Dendritic cell treated with granulocyte-macrophage colony-stimulating factor and Interleukin-4, amounts not matched to agents 40 ng/mL and 50 ng/mL, for 4 days (primary cell): ENCODE measurements at regions not wholly inside any gene's neighbourhood (a gene's known extent, or its start where the extent isn't known, plus 50 kb on each side); places are given as distances from the start of the nearest gene placed in this dataset.
"Not testable (repeated sequence)": the region's sequence is repeated elsewhere in the genome, so short reads cannot be mapped to it uniquely, and the experiment has no call there.

Experiments
- H3K27ac Mint-ChIP-seq: one replicate; pipeline ENCODE4 v1.8.0; 2022; ENCODE audit warnings: mild to moderate bottlenecking, mixed read lengths
- H3K27me3 Mint-ChIP-seq: one replicate; pipeline ENCODE4 v1.8.0; 2022; ENCODE audit warnings: mild to moderate bottlenecking, mixed read lengths
- H3K36me3 Mint-ChIP-seq: one replicate; pipeline ENCODE4 v1.8.0; 2022; ENCODE audit warnings: low read depth, mixed read lengths
- H3K4me1 Mint-ChIP-seq: one replicate; pipeline ENCODE4 v1.8.0; 2022; ENCODE audit warnings: low read depth, mixed read lengths
- H3K4me3 Mint-ChIP-seq: one replicate; pipeline ENCODE4 v1.8.0; 2022; ENCODE audit warnings: mild to moderate bottlenecking, moderate library complexity, mixed read lengths
- H3K9me3 Mint-ChIP-seq: one replicate; pipeline ENCODE4 v1.8.0; 2022; ENCODE audit warnings: mixed read lengths
- intact Hi-C: fragments of 100-400 bp; cut with micrococcal nuclease; formaldehyde crosslinking; loops from one replicate; pipeline ENCODE4 v1.15.0; 2022

- Mint-ChIP-seq H3K27me3 (no peaks in the 10 kb centered on the region), H3K4me3 (no peak overlapping the region), H3K27ac (no peak overlapping the region), H3K4me1 (no peaks in the 10 kb centered on the region), H3K36me3 (no peaks in the 10 kb centered on the region), H3K9me3 (peaks cover 25% of the 10 kb centered on the region)
- intact Hi-C loops = no loop called here
These were observed 843.2 kb downstream of the AMY1C start for GRCh38 chr1:104592926-104593325.

GRCh38 chr1:104593413-104594187, 843.9 kb downstream of the AMY1C start:
- no peaks in the 10 kb centered on the region for H3K36me3 Mint-ChIP-seq
- H3K27me3 Mint-ChIP-seq = no peaks in the 10 kb centered on the region
- intact Hi-C loops = no loop called here
- H3K9me3 Mint-ChIP-seq = peaks cover 18% of the 10 kb centered on the region
- no peak overlapping the region for H3K27ac Mint-ChIP-seq
- H3K4me3 Mint-ChIP-seq = no peak overlapping the region
- H3K4me1 Mint-ChIP-seq = no peaks in the 10 kb centered on the region

GRCh38 chr1:104617474-104617873, 867.8 kb downstream of the AMY1C start:
- Mint-ChIP-seq H3K4me3 (no peak overlapping the region), H3K9me3 (peaks cover 49% of the 10 kb centered on the region), H3K4me1 (no peaks in the 10 kb centered on the region), H3K27ac (no peak overlapping the region), H3K36me3 (no peaks in the 10 kb centered on the region), H3K27me3 (no peaks in the 10 kb centered on the region)
- intact Hi-C loops = no loop called here

GRCh38 chr1:104621221-104621620, 871.5 kb downstream of the AMY1C start:
- intact Hi-C loops = no loop called here
- peaks cover 38% of the 10 kb centered on the region for H3K9me3 Mint-ChIP-seq
- no peak overlapping the region for H3K4me3 Mint-ChIP-seq
- H3K27ac Mint-ChIP-seq = no peak overlapping the region
- no peaks in the 10 kb centered on the region for H3K27me3 Mint-ChIP-seq
- H3K36me3 Mint-ChIP-seq = no peaks in the 10 kb centered on the region
- H3K4me1 Mint-ChIP-seq = no peaks in the 10 kb centered on the region

- Mint-ChIP-seq H3K27ac (no peak overlapping the region), H3K4me3 (no peak overlapping the region), H3K36me3 (no peaks in the 10 kb centered on the region), H3K4me1 (no peaks in the 10 kb centered on the region), H3K9me3 (peaks cover 21% of the 10 kb centered on the region), H3K27me3 (no peaks in the 10 kb centered on the region)
- intact Hi-C loops = no loop called here
These were observed 874.8 kb downstream of the AMY1C start for GRCh38 chr1:104624538-104624937.

GRCh38 chr1:104629589-104629988, 879.9 kb downstream of the AMY1C start:
- no peak overlapping the region for H3K27ac Mint-ChIP-seq
- H3K9me3 Mint-ChIP-seq = no peaks in the 10 kb centered on the region
- H3K4me1 Mint-ChIP-seq = no peaks in the 10 kb centered on the region
- H3K4me3 Mint-ChIP-seq = no peak overlapping the region
- no peaks in the 10 kb centered on the region for H3K36me3 Mint-ChIP-seq
- no peaks in the 10 kb centered on the region for H3K27me3 Mint-ChIP-seq
- intact Hi-C loops = no loop called here

- intact Hi-C loops = no loop called here
- no peak overlapping the region for H3K27ac Mint-ChIP-seq
- H3K4me3 Mint-ChIP-seq = no peak overlapping the region
- H3K4me1 Mint-ChIP-seq = no peaks in the 10 kb centered on the region
- H3K9me3 Mint-ChIP-seq = no peaks in the 10 kb centered on the region
- H3K36me3 Mint-ChIP-seq = no peaks in the 10 kb centered on the region
- H3K27me3 Mint-ChIP-seq = no peaks in the 10 kb centered on the region
These were observed 881.0 kb downstream of the AMY1C start for GRCh38 chr1:104630567-104631149.

- intact Hi-C loops = no loop called here
- no peaks in the 10 kb centered on the region for H3K9me3 Mint-ChIP-seq
- no peak overlapping the region for H3K4me3 Mint-ChIP-seq
- no peaks in the 10 kb centered on the region for H3K27me3 Mint-ChIP-seq
- no peaks in the 10 kb centered on the region for H3K4me1 Mint-ChIP-seq
- H3K27ac Mint-ChIP-seq = no peak overlapping the region
- H3K36me3 Mint-ChIP-seq = no peaks in the 10 kb centered on the region
These were observed 886.9 kb downstream of the AMY1C start for GRCh38 chr1:104636581-104636980.

- Mint-ChIP-seq H3K27ac (no peak overlapping the region), H3K36me3 (no peaks in the 10 kb centered on the region), H3K4me1 (no peaks in the 10 kb centered on the region), H3K4me3 (no peak overlapping the region), H3K27me3 (no peaks in the 10 kb centered on the region), H3K9me3 (no peaks in the 10 kb centered on the region)
- intact Hi-C loops = no loop called here
These were observed 896.5 kb downstream of the AMY1C start for GRCh38 chr1:104646233-104646632.

- intact Hi-C loops = no loop called here
- no peak overlapping the region for H3K4me3 Mint-ChIP-seq
- no peaks in the 10 kb centered on the region for H3K9me3 Mint-ChIP-seq
- H3K27ac Mint-ChIP-seq = no peak overlapping the region
- H3K36me3 Mint-ChIP-seq = no peaks in the 10 kb centered on the region
- H3K4me1 Mint-ChIP-seq = no peaks in the 10 kb centered on the region
- H3K27me3 Mint-ChIP-seq = no peaks in the 10 kb centered on the region
These were observed 898.6 kb downstream of the AMY1C start for GRCh38 chr1:104648269-104648691.

- H3K4me3 Mint-ChIP-seq, H3K27me3 Mint-ChIP-seq, H3K36me3 Mint-ChIP-seq, intact Hi-C loops, H3K4me1 Mint-ChIP-seq, H3K27ac Mint-ChIP-seq: not testable (repeated sequence)
- H3K9me3 Mint-ChIP-seq = peaks cover 13% of the 10 kb centered on the region
These were observed 914.7 kb downstream of the AMY1C start for GRCh38 chr1:104664374-104664773.

- no peak overlapping the region for H3K4me3 Mint-ChIP-seq
- no peaks in the 10 kb centered on the region for H3K4me1 Mint-ChIP-seq
- no peak overlapping the region for H3K27ac Mint-ChIP-seq
- H3K36me3 Mint-ChIP-seq = no peaks in the 10 kb centered on the region
- H3K27me3 Mint-ChIP-seq = no peaks in the 10 kb centered on the region
- H3K9me3 Mint-ChIP-seq = peaks cover 17% of the 10 kb centered on the region
- intact Hi-C loops = no loop called here
These were observed 915.6 kb downstream of the AMY1C start for GRCh38 chr1:104665300-104665699.

GRCh38 chr1:104671684-104672353, 922.1 kb downstream of the AMY1C start:
- no peak overlapping the region for H3K27ac Mint-ChIP-seq
- no peaks in the 10 kb centered on the region for H3K27me3 Mint-ChIP-seq
- H3K4me1 Mint-ChIP-seq = no peaks in the 10 kb centered on the region
- no peak overlapping the region for H3K4me3 Mint-ChIP-seq
- intact Hi-C loops = no loop called here
- no peaks in the 10 kb centered on the region for H3K36me3 Mint-ChIP-seq
- peaks cover 5% of the 10 kb centered on the region for H3K9me3 Mint-ChIP-seq

- Mint-ChIP-seq H3K4me3 (no peak overlapping the region), H3K9me3 (peaks cover 34% of the 10 kb centered on the region), H3K36me3 (no peaks in the 10 kb centered on the region)
These were observed 949.7 kb downstream of the AMY1C start for GRCh38 chr1:104699433-104699832.

More at GRCh38 chr1:104699433-104699832, 949.7 kb downstream of the AMY1C start:
- intact Hi-C loops = no loop called here
- Mint-ChIP-seq H3K27ac (no peak overlapping the region), H3K27me3 (no peaks in the 10 kb centered on the region), H3K4me1 (no peaks in the 10 kb centered on the region)
